ENCODE measurements at regions not wholly inside any gene's neighbourhood (a gene's known extent, or its start where the extent isn't known, plus 50 kb on each side); places are given as distances from the start of the nearest gene placed in this dataset.

DNA sequence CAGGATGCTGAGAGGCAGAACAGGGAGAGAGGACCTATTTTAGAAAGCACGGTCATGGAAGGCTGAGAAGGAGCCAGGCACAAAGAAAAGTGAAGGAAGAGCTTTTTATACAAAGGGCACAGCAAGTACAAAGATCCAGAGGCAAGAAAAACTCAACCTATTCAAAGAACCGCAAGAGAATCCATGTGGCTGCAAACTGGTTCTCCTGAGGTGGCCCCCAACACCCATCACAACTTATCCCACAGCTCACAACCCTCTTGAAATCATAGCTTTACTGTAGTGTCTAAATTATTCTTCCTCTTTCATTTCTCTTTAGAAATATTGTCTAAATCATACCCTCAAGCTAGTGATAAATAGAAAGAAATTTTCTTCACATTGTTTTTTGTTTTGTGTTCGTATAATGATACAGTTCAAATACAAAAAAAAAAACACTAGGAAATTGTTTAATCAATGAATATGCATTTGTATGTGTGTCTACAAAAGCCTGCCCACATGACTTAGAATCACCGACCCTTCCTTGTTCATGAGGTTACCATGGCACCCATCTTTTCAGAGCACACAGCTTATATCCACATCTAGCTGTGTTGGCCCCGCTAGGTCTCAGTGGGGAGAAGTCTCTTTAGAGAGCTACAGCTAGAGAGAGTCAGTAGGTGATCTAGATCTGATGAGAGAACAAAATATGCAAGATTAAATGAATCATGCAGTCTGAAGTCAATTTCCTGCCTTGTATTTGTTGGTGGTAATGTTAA is 126.9 kb upstream of the DCLK2 start:
- no peak overlapping the region for H3K4me3 ChIP-seq (ENCODE audit: low read depth, low read length)
- TF ChIP-seq, protein P1, sequence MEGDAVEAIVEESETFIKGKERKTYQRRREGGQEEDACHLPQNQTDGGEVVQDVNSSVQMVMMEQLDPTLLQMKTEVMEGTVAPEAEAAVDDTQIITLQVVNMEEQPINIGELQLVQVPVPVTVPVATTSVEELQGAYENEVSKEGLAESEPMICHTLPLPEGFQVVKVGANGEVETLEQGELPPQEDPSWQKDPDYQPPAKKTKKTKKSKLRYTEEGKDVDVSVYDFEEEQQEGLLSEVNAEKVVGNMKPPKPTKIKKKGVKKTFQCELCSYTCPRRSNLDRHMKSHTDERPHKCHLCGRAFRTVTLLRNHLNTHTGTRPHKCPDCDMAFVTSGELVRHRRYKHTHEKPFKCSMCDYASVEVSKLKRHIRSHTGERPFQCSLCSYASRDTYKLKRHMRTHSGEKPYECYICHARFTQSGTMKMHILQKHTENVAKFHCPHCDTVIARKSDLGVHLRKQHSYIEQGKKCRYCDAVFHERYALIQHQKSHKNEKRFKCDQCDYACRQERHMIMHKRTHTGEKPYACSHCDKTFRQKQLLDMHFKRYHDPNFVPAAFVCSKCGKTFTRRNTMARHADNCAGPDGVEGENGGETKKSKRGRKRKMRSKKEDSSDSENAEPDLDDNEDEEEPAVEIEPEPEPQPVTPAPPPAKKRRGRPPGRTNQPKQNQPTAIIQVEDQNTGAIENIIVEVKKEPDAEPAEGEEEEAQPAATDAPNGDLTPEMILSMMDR (IDR thresholded peaks at IDR 0.05; ENCODE audit: low read depth, low read length), result no peak

DNA sequence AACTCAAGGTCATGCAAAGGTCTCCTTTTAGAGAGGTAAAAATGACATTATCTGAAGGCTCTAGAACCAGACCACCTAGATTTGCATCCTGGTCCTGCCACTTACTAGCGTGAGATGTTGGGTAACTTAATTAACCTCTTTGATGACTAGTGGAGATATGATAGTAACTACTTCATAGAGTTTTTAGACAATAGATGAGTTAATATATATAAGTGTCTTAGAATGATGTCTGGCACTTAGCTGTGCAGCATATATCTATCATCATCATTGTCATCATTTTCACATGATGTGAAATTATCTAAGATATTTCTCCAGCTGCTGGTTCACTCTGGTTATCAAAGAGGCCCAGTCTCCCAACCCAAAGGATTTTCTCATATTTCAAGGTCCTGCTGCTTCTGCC is 126.1 kb upstream of the DCLK2 start:
- no peak overlapping the region for H3K4me3 ChIP-seq (ENCODE audit: low read depth, low read length)
- TF ChIP-seq, protein P1 (IDR thresholded peaks at IDR 0.05; ENCODE audit: low read depth, low read length), result no peak

DNA sequence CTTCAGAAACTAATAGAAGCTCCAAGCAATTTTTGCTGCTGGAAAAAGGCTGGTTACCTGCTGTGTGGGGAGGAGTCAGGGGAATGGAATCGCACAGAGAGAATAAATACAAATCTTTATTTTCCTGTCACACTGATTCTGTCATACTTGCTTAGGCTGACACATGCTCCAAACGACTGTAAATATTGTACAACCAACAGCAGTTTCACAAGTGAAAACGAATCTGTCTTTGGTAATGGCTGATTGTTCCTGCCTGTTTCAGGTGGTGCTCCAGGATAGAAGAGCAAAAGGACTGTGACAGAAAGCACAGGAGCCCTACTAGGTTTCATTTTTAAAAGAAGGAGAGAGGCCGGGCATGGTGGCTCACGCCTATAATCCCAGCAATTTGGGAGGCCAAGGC is 125.5 kb upstream of the DCLK2 start:
- TF ChIP-seq, protein P1 (IDR thresholded peaks at IDR 0.05; ENCODE audit: low read depth, low read length), result no peak
- no peak overlapping the region for H3K4me3 ChIP-seq (ENCODE audit: low read depth, low read length)

DNA sequence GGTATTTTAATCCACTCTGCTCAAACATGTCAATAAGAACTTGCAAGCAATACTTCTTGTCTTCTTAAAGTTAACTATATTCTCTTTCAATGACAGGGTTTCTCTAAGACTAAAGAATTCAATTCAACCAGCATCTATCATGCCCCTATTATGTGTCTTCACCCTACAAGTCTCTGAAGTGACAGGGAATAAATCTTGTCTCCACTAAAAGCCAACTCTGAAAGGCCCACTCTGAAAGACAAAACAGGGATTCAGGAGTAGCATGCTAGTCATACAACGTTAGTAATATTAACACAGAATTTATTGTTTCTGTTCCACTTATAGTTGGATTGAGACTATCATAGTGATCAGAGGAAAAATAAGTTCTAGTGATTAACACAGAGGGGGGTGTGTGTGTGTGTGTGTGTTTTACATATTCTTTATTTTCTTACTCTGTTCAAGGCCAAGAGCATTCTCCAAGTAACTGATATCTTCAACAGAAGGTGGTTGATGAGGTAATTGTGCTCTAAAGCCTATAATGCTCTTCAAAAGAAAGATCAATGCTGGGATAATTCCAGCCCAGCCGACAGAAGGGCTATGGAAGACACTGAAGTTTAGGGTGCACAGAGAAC is 122.4 kb upstream of the DCLK2 start:
- TF ChIP-seq, protein P1 (IDR thresholded peaks at IDR 0.05; ENCODE audit: low read depth, low read length), result no peak

DNA sequence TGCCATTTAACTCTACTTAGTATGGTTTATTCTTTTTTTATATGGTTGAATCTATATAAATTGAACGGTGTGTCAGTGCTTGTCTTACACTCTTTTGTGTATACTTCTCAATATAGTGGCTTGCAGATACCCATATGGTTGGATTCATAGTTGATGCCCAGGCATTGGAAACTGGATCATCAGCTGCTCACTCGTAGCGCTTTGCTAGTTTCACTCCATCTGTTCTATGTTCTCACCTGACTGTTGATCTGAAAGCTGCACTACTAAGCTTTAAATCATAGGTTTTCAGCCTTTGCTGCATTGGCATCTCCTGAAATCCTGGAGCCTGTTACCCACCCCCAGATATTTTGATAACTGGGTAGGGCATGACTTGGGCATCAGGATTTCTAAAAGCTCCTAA is 121.6 kb upstream of the DCLK2 start:
- H3K4me3 ChIP-seq (ENCODE audit: low read depth, low read length), result no peak overlapping the region
- TF ChIP-seq, protein P1 (IDR thresholded peaks at IDR 0.05; ENCODE audit: low read depth, low read length), result no peak

More for the DNA sequence above, 122.4 kb upstream of the DCLK2 start:
- H3K4me3 ChIP-seq (ENCODE audit: low read depth, low read length), result no peak overlapping the region

DNA sequence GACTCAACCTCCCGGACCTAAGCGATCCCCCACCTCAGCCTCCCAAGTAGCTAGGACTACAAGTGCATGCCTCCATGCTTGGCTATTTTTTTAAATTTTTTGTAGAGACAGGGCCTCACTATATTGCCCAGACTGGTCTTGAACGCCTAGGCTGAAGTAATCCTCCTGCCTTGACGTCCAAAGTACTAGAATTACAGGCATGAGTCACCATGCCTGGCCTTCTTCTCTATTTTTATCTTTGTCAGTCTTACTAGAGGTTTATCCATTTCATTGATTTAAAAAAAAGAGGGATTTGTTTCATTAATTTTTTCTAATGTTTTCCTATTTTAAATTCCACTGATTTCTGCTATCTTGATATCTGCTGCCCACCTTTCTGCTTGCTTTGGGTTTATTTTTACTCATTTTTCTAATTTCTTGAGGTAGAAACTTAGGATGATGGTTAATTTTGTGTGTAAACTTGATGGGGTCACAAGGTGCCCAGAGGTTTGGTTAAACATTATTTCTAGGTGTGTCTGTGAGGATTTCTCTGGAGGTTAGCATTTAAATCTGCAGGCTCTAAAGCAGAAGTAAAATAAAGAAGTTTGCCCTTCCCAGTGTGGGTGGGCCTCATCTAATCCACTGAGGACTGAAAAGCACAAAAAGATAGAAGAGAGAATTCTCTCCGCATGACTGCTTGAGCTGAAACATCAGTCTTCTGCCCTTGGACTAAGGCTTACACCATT is 116.2 kb upstream of the DCLK2 start:
- no peak overlapping the region for H3K4me3 ChIP-seq (ENCODE audit: low read depth, low read length)
- TF ChIP-seq, protein P1 (IDR thresholded peaks at IDR 0.05; ENCODE audit: low read depth, low read length), result no peak
